Osteoblast (primary cell): ENCODE measurements at regions not wholly inside any gene's neighbourhood (a gene's known extent, or its start where the extent isn't known, plus 50 kb on each side); places are given as distances from the start of the nearest gene placed in this dataset.
"Not testable (repeated sequence)": the region's sequence is repeated elsewhere in the genome, so short reads cannot be mapped to it uniquely, and the experiment has no call there.

ENCODE experiments used
- DNase-seq: peaks from one replicate; pipeline ENCODE4 v3.0.0; 2011; ENCODE audit warnings: low spot score, mixed read lengths; ENCODE audit not compliant: insufficient read length; ENCODE audit errors: missing footprints
- H2AFZ ChIP-seq: 2 replicates; pipeline ENCODE4 v1.6.0; 2011; ENCODE audit warnings: mild to moderate bottlenecking, low read length
- H3K27ac ChIP-seq: 2 replicates; pipeline ENCODE4 v1.5.1; 2011; ENCODE audit warnings: mild to moderate bottlenecking, low read depth, low read length, moderate library complexity
- H3K27me3 ChIP-seq: 2 replicates; pipeline ENCODE4 v1.6.0; 2012; ENCODE audit warnings: mild to moderate bottlenecking, control low read depth, inconsistent platforms, low read length, moderate library complexity; ENCODE audit not compliant: insufficient read depth
- H3K36me3 ChIP-seq: 2 replicates; pipeline ENCODE4 v1.5.1; 2011; ENCODE audit warnings: mild to moderate bottlenecking, low read length, control low read depth, moderate library complexity; ENCODE audit not compliant: insufficient read depth
- H3K4me1 ChIP-seq: 2 replicates; pipeline ENCODE4 v1.5.1; 2011; ENCODE audit warnings: mild to moderate bottlenecking, low read length, control low read depth, moderate library complexity; ENCODE audit not compliant: insufficient read depth
- H3K4me2 ChIP-seq: 2 replicates; pipeline ENCODE4 v1.6.0; 2011; ENCODE audit warnings: mild to moderate bottlenecking, low read length; ENCODE audit not compliant: insufficient read depth
- H3K4me3 ChIP-seq: fragments of 200-600 bp; sonication (generic); 3 replicates; pipeline ENCODE4 v1.5.1; 2012; ENCODE audit warnings: mild to moderate bottlenecking, low read length, inconsistent platforms; ENCODE audit not compliant: insufficient read depth
- H3K79me2 ChIP-seq: 2 replicates; pipeline ENCODE4 v1.6.0; 2012; ENCODE audit warnings: mild to moderate bottlenecking, low read length, control low read depth, inconsistent platforms; ENCODE audit not compliant: insufficient read depth
- H3K9me3 ChIP-seq: 2 replicates; pipeline ENCODE4 v1.5.1; 2011; ENCODE audit warnings: low read depth, low read length, control low read depth
- H4K20me1 ChIP-seq: 2 replicates; pipeline ENCODE4 v1.6.0; 2012; ENCODE audit warnings: mild to moderate bottlenecking, low read length, control low read depth; ENCODE audit not compliant: insufficient read depth

DNA sequence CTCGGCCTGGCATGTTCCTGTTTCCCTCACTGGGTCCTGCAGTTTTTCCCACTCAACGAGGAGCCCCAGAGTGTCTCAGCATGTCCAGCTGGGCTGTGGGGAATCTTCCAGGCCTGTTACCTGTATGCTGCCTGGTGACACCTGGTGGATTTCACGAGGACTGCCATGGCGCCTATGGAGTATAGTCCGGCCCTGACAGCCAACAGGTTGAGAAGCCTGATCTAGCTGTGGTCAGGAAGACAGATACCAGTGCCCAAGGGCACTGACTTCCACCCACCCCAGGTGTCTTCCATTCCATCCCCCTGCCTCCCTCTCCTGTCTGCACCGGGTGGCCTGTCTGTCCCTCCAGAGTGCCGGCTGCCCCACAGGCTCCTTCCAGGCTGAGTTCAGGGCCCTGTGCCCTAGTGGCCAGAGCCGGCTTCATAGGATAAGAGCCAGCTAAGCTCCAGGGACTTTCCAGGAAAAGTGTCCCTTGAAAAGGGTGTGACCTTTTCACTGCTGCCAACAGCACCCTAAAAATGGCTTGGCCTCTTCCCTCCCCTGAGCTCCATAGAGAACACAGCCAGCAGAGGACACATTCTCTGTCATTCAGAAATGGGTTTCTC lies 129.4 kb upstream of the AKAP13 start:
- not testable (repeated sequence) for H3K4me2 ChIP-seq, H2AFZ ChIP-seq, H3K27me3 ChIP-seq, H4K20me1 ChIP-seq, DNase-seq, H3K27ac ChIP-seq, H3K79me2 ChIP-seq, H3K36me3 ChIP-seq, H3K4me1 ChIP-seq, H3K9me3 ChIP-seq, H3K4me3 ChIP-seq

DNA sequence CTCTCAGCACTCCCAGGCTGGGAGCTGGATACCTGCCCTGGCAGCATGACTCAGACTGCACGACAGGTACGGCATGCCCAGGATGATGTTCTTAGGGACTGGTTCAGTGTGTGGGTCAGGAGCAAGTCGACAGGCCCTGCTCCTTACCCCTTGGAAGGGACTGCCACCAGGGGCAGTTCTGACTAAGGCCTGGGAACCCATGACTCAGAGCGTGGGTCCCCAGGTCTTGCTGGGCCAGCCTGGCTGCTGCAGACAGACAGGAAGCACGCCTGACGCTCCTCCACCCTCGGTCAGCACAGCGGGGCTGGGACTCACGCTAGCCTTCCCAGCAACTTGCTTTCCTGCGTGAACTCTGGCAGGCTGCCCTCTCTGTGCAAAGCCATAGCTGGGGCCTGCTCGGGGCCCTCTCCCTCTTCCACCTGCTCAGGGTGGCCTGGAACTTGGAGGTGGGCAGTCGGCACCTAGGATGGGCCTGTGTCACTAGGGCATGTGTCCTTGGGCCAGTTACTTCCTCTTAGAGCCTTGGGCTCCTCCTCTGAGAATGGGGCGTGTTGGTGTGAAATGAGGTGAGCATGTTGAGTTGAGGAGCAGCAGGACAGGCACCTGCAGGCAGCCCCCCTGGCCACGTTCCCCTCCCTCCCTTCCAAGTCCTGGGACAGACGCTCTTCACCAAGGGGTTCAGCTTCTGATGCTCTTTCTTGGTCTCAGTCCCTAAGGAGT lies 127.0 kb upstream of the AKAP13 start:
- not testable (repeated sequence) for H3K4me3 ChIP-seq, H3K4me2 ChIP-seq, DNase-seq, H4K20me1 ChIP-seq, H3K27me3 ChIP-seq, H2AFZ ChIP-seq, H3K27ac ChIP-seq, H3K79me2 ChIP-seq, H3K36me3 ChIP-seq, H3K4me1 ChIP-seq, H3K9me3 ChIP-seq

DNA sequence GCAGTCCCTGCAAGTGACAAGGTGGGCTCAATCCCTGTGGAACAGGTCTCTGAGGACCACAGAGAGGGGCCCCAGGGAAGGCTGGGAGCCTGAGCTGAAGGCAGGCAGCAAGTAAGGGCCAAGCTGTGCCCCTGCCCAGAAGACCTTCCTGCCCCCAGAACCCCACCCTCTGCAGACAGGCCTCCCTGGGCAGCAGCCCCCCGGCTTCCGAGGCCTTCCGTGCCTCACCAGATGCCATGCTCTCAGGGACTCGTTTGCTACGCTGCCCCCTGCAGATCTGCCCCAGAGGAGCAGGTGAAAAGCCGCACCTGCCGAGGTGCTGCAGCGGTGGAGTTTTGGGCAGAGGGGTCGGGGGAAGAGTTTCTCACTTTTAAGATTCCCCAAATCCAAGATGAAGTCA lies 125.4 kb upstream of the AKAP13 start:
- H3K27ac ChIP-seq: not testable (repeated sequence)

DNA sequence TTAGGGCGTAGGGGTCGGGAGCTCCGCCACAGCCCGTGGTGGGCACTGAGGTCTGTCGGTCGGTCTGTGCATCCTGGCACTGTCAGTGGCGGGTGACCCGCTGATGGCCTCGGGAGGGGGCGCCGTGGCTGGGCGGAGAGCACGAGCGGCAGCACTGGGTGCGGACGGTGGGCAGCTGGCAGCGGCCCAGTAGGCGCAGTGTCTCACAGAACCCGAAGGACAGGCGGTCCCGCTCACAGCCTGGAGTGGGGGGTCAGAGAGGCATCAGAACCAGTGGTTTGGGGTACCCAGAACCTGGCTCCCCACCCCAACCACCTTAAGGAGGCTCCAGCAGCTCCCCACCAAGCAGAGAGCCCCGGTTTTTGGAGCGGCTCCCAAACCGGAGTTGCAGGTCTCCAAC lies 124.9 kb upstream of the AKAP13 start:
- H3K79me2 ChIP-seq, DNase-seq, H3K4me2 ChIP-seq, H3K9me3 ChIP-seq, H3K4me1 ChIP-seq, H3K4me3 ChIP-seq, H2AFZ ChIP-seq, H3K36me3 ChIP-seq, H3K27me3 ChIP-seq, H4K20me1 ChIP-seq, H3K27ac ChIP-seq: not testable (repeated sequence)

More for the DNA sequence above, 125.4 kb upstream of the AKAP13 start:
- H3K36me3 ChIP-seq, H4K20me1 ChIP-seq, H3K4me3 ChIP-seq, H3K4me1 ChIP-seq, H3K27me3 ChIP-seq, H3K79me2 ChIP-seq, DNase-seq, H3K9me3 ChIP-seq, H3K4me2 ChIP-seq, H2AFZ ChIP-seq: not testable (repeated sequence)

DNA sequence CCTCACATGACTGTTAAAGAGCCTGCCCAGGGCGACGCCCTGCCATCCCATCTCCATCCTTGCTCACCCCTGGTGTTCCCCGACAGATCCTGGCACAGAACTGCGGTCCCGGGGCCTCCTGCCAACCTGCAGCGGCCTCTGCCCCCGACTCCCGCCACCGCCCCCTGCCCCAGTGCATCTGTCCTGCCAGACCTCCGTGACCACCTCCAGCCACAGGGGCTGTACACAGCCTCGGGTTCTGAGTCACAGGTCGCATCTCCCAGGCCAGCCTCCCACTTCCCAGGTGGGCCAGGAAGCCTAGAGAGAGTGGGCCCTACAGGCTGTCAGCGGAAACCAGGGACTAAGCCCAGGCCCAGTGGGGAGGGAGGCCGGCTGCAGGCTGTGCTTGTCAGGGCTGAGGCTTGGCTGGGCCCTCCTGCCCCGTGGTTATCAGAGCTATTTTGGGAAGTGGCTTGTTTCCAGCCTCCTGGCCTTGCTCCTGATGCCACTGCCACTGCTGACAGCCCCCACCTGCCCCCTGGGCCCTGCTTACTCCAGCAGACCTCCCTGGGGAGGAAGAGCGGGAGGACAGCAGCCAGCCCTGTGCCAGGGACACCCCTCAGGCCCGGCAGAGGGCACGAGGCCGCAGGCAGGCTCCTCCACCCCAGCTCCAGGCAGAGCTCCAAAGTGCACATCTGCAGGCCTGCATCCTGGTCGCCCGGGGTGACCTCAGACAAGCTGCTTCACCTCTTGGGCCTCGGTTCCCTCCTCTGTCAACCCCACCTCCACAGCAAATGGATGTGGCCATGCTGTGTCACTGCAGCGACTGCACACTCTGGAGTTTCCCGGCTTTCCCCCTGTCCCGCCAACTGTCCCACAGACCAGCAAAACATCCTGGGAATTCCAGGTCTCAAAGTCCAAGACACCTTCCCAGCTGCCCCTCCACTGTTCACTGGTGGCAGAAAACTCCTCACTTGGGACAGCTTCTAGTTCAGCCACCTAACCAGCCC lies 124.1 kb upstream of the AKAP13 start:
- peak; percentile 75 for DNase-seq
- H2AFZ ChIP-seq, H3K9me3 ChIP-seq, H3K4me3 ChIP-seq, H3K4me1 ChIP-seq, H3K27ac ChIP-seq, H3K4me2 ChIP-seq, H3K36me3 ChIP-seq, H4K20me1 ChIP-seq, H3K27me3 ChIP-seq, H3K79me2 ChIP-seq: not testable (repeated sequence)

DNA sequence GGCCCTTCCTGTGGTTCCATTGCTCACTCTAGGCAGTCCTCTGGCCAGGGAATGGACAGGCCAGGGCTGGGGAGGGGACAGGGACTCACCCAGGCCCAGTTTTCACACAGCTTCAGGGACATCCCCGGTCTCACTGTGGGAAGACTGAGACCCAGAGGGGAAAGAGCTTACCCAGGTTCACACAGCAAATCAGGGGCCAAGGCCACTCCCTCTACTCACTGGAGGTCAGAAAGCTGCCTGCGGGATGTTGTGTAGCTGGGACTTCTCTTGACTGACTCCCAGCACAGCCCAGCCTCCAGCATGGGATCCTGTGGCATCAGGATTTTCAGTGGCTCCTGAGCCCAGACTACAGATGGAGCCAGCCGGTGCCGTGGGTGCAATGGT lies 122.3 kb upstream of the AKAP13 start:
- H2AFZ ChIP-seq, H4K20me1 ChIP-seq, H3K27me3 ChIP-seq, H3K4me2 ChIP-seq, H3K79me2 ChIP-seq, H3K36me3 ChIP-seq, H3K4me1 ChIP-seq, H3K4me3 ChIP-seq, H3K9me3 ChIP-seq, H3K27ac ChIP-seq: not testable (repeated sequence)
- peak; percentile 76 for DNase-seq

DNA sequence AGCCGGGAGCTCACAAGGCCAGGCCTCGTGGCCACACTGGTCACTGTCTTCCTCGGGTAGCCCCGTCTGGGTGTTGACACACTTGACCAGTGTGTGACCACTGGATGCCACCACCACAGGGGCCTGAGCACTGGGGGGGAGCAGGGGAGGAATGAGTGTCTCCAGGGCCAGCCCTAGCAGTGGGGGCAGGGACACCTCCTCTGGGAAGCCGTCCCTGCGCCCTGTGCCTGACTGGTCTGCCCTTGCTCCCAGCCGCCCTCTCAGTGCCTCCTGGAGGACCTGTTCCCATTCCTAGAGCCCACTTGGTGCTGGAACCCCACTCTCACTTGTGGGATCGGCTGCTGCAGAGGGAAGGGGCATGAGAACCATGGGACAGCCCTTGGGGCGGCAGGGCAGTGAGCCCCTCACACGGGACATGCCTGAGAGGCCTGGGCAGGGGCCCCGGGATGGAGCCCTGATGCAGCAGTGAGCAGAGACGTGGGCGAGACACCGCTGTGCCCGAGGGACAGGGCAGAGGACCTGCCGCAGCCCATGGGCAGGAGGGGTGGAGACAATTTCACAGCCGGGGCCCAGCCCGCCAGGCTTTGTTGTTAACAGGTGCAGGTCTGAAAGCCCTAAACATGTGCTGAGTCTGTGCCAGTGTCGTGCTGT lies 121.7 kb upstream of the AKAP13 start:
- not testable (repeated sequence) for H3K79me2 ChIP-seq, H3K27me3 ChIP-seq, H4K20me1 ChIP-seq, H3K9me3 ChIP-seq, H3K4me2 ChIP-seq, H3K27ac ChIP-seq, H3K36me3 ChIP-seq, DNase-seq, H3K4me1 ChIP-seq, H3K4me3 ChIP-seq, H2AFZ ChIP-seq

DNA sequence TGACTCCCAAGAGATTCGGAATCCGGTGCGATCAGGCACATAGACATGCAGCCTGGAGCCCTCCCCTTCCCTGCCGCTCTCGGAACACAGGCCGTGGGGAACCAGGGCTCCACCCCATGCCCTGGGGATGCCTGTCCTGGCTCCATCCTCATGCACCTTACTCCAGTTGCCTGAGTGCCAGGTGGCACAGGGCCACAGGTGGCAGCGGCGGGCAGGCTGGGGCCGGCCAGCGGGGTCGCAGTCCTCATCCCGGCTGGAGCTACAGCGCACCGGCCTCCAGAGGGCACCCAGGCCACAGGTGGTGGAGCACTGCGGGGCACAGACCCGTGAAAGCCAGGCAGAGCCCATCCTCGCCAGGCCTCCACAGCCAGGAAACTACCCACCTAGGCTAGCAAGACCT lies 119.9 kb upstream of the AKAP13 start:
- not testable (repeated sequence) for H3K4me2 ChIP-seq, H3K36me3 ChIP-seq, H3K4me3 ChIP-seq, H3K4me1 ChIP-seq, DNase-seq, H4K20me1 ChIP-seq, H2AFZ ChIP-seq, H3K27ac ChIP-seq, H3K79me2 ChIP-seq, H3K27me3 ChIP-seq, H3K9me3 ChIP-seq
